NAMALWA (cell line): ENCODE measurements at regions not wholly inside any gene's neighbourhood (a gene's known extent, or its start where the extent isn't known, plus 50 kb on each side); places are given as distances from the start of the nearest gene placed in this dataset.

Experiments used
- DNase-seq: peaks from one replicate; pipeline ENCODE4 v3.0.0-alpha.2; 2015; ENCODE audit warnings: low spot score

- DNase-seq = no peak
These were observed 85.4 kb upstream of the TNFAIP3 start for GRCh38 chr6:137781639-137782038.

- DNase-seq = no peak
These were observed 84.7 kb upstream of the TNFAIP3 start for GRCh38 chr6:137782166-137783039.

- DNase-seq = no peak
These were observed 83.3 kb upstream of the TNFAIP3 start for GRCh38 chr6:137783710-137784109.

- DNase-seq = no peak
These were observed 82.5 kb upstream of the TNFAIP3 start for GRCh38 chr6:137784583-137784982.

GRCh38 chr6:137787016-137787415 lies 80.0 kb upstream of the TNFAIP3 start:
- DNase-seq = no peak

- DNase-seq = no peak
These were observed 78.8 kb upstream of the TNFAIP3 start for GRCh38 chr6:137788248-137788647.

GRCh38 chr6:137791281-137792159 lies 75.5 kb upstream of the TNFAIP3 start:
- DNase-seq = no peak

GRCh38 chr6:137792160-137793033 lies 74.7 kb upstream of the TNFAIP3 start:
- DNase-seq = no peak

- no peak for DNase-seq
These were observed 73.1 kb upstream of the TNFAIP3 start for GRCh38 chr6:137793805-137794515.

GRCh38 chr6:137794516-137795201 lies 72.4 kb upstream of the TNFAIP3 start:
- no peak for DNase-seq

- DNase-seq = no peak
These were observed 71.6 kb upstream of the TNFAIP3 start for GRCh38 chr6:137795501-137795900.

GRCh38 chr6:137798261-137798660 lies 68.8 kb upstream of the TNFAIP3 start:
- no peak for DNase-seq

GRCh38 chr6:137798846-137799245 lies 68.2 kb upstream of the TNFAIP3 start:
- no peak for DNase-seq

- DNase-seq = peak; percentile 75
These were observed 67.0 kb upstream of the TNFAIP3 start for GRCh38 chr6:137799950-137800568.

GRCh38 chr6:137800762-137801161 lies 66.3 kb upstream of the TNFAIP3 start:
- DNase-seq = no peak

GRCh38 chr6:137801352-137802114 lies 65.5 kb upstream of the TNFAIP3 start:
- no peak for DNase-seq

GRCh38 chr6:137802408-137803182 lies 64.5 kb upstream of the TNFAIP3 start:
- no peak for DNase-seq

GRCh38 chr6:137804637-137805036 lies 62.4 kb upstream of the TNFAIP3 start:
- no peak for DNase-seq

GRCh38 chr6:137805622-137806021 lies 61.4 kb upstream of the TNFAIP3 start:
- DNase-seq = no peak
